ENCODE measurements at regions not wholly inside any gene's neighbourhood (a gene's known extent, or its start where the extent isn't known, plus 50 kb on each side); places are given as distances from the start of the nearest gene placed in this dataset.

DNA sequence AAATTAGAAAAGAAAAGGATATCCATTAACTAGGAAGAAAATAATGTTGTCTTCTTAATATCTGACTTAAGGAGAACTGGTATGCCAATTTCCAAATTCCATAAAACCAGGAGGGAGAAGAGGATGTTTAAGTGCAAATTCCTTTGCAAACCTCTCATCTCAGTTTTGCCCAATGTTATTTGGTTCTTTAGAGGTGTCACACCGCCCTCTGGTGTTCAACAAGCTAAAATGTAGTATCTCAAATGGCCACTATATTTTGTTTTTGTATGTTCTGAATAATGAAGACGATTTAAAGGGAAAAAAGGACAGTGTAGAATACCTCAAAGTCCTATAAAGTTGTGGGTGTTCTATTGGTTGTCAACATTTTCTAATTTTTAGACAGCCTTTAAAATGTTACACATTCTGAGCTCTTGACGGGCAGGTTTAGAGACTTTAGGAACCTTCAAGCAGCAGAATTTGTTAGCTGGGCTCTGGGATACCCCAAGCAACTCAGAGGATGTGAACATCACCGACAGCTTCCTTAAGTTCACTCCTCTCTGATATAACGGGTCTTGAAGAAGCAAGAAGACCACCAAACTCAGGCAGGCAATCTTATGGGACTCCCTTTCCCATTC, 458.3 kb downstream of the MFSD1 start:
- no peak for TF ChIP-seq POLR2A (IDR thresholded peaks at IDR 0.05; ENCODE audit: low read length)
- no peak for TF ChIP-seq GATA1 (IDR thresholded peaks at IDR 0.05; ENCODE audit: low read depth, low read length)

All from erythroblast (primary cell).